GM19023 (cell line): ENCODE measurements at regions not wholly inside any gene's neighbourhood (a gene's known extent, or its start where the extent isn't known, plus 50 kb on each side); places are given as distances from the start of the nearest gene placed in this dataset.
"Not testable (repeated sequence)": the region's sequence is repeated elsewhere in the genome, so short reads cannot be mapped to it uniquely, and the experiment has no call there.

Source experiments
- ATAC-seq: cut with Tn5 transposase; IDR thresholded peaks from one replicate; pipeline ENCODE4 v1.9.1; 2021; ENCODE audit warnings: mild to moderate bottlenecking, moderate library complexity; ENCODE audit not compliant: unreplicated experiment

GRCh38 chr4:126604268-126604867, 1028.4 kb upstream of the INTU start:
- no peak for ATAC-seq

GRCh38 chr4:126610933-126611332, 1021.8 kb upstream of the INTU start:
- no peak for ATAC-seq

GRCh38 chr4:126611900-126612299, 1020.9 kb upstream of the INTU start:
- ATAC-seq: no peak

- no peak for ATAC-seq
Measured at GRCh38 chr4:126614356-126614855, 1018.4 kb upstream of the INTU start.

GRCh38 chr4:126616795-126617194, 1016.0 kb upstream of the INTU start:
- ATAC-seq: no peak

GRCh38 chr4:126627255-126627654, 1005.5 kb upstream of the INTU start:
- ATAC-seq: no peak

GRCh38 chr4:126628933-126629332, 1003.8 kb upstream of the INTU start:
- ATAC-seq: no peak

GRCh38 chr4:126630230-126630629, 1002.5 kb upstream of the INTU start:
- no peak for ATAC-seq

GRCh38 chr4:126633306-126633705, 999.5 kb upstream of the INTU start:
- ATAC-seq: no peak

- no peak for ATAC-seq
Measured at GRCh38 chr4:126637706-126638105, 995.1 kb upstream of the INTU start.

- ATAC-seq: no peak
Measured at GRCh38 chr4:126647320-126647719, 985.4 kb upstream of the INTU start.

GRCh38 chr4:126647756-126648397, 984.9 kb upstream of the INTU start:
- no peak for ATAC-seq

GRCh38 chr4:126658411-126658810, 974.3 kb upstream of the INTU start:
- ATAC-seq: no peak

- no peak for ATAC-seq
Measured at GRCh38 chr4:126661194-126661593, 971.6 kb upstream of the INTU start.

GRCh38 chr4:126664839-126665238, 967.9 kb upstream of the INTU start:
- no peak for ATAC-seq

GRCh38 chr4:126670038-126670437, 962.7 kb upstream of the INTU start:
- not testable (repeated sequence) for ATAC-seq

- ATAC-seq: no peak
Measured at GRCh38 chr4:126678618-126679017, 954.1 kb upstream of the INTU start.

- no peak for ATAC-seq
Measured at GRCh38 chr4:126679303-126679702, 953.5 kb upstream of the INTU start.

GRCh38 chr4:126682250-126682649, 950.5 kb upstream of the INTU start:
- ATAC-seq: no peak

- ATAC-seq: no peak
Measured at GRCh38 chr4:126686491-126686890, 946.3 kb upstream of the INTU start.

GRCh38 chr4:126687655-126688358, 945.0 kb upstream of the INTU start:
- no peak for ATAC-seq

GRCh38 chr4:126691797-126692196, 941.0 kb upstream of the INTU start:
- no peak for ATAC-seq
